Parathyroid adenoma (tissue), 2 donors: ENCODE measurements at regions not wholly inside any gene's neighbourhood (a gene's known extent, or its start where the extent isn't known, plus 50 kb on each side); places are given as distances from the start of the nearest gene placed in this dataset.

Experiments used
- H2AFZ ChIP-seq: fragments of 300-600 bp; sonication (generic); one replicate; pipeline ENCODE4 v1.7.0; 2017; ENCODE audit warnings: antibody characterized with exemption, mild to moderate bottlenecking
- H3K27ac ChIP-seq: fragments of 300-600 bp; sonication (generic); one replicate; pipeline ENCODE4 v1.7.0; 2017
- H3K27me3 ChIP-seq: fragments of 300-600 bp; sonication (generic); one replicate; pipeline ENCODE4 v1.7.0; 2017; ENCODE audit warnings: low read length; ENCODE audit not compliant: control insufficient read depth, insufficient read depth
- H3K36me3 ChIP-seq: fragments of 300-600 bp; sonication (generic); one replicate; pipeline ENCODE4 v1.7.0; 2017; ENCODE audit warnings: low read length; ENCODE audit not compliant: control insufficient read depth, insufficient read depth
- H3K4me1 ChIP-seq: fragments of 300-600 bp; sonication (generic); one replicate; pipeline ENCODE4 v1.7.0; 2017; ENCODE audit warnings: control low read depth
- H3K4me2 ChIP-seq: fragments of 300-600 bp; sonication (generic); one replicate; pipeline ENCODE4 v1.7.0; 2017; ENCODE audit warnings: low read length
- H3K4me3 ChIP-seq: fragments of 300-600 bp; sonication (generic); one replicate; pipeline ENCODE4 v1.7.0; 2017; ENCODE audit warnings: low read depth, low read length
- H3K79me2 ChIP-seq: fragments of 300-600 bp; sonication (generic); one replicate; pipeline ENCODE4 v1.7.0; 2017; ENCODE audit warnings: control low read depth
- H3K9ac ChIP-seq: fragments of 300-600 bp; sonication (generic); one replicate; pipeline ENCODE4 v1.7.0; 2017; ENCODE audit warnings: mild to moderate bottlenecking
- H3K9me3 ChIP-seq: fragments of 300-600 bp; sonication (generic); one replicate; pipeline ENCODE4 v1.7.0; 2017; ENCODE audit warnings: low read length; ENCODE audit not compliant: control insufficient read depth
- CTCF ChIP-seq: fragments of 300-600 bp; sonication (generic); IDR thresholded peaks from one replicate; pipeline ENCODE4 v1.7.0; 2017; ENCODE audit warnings: antibody characterized with exemption, mild to moderate bottlenecking
- donor health status: primary hyperparathyroidism.

- no peaks in the 10 kb centered on the region for H3K27me3 ChIP-seq
- no peak for TF ChIP-seq CTCF
- no peaks in the 10 kb centered on the region for H3K4me1 ChIP-seq
- no peaks in the 10 kb centered on the region for H3K36me3 ChIP-seq
- no peak overlapping the region for H3K9ac ChIP-seq
- H3K9me3 ChIP-seq = no peaks in the 10 kb centered on the region
- no peak overlapping the region for H3K4me2 ChIP-seq
- H3K4me3 ChIP-seq = no peak overlapping the region
- no peaks in the 10 kb centered on the region for H3K79me2 ChIP-seq
- H3K27ac ChIP-seq = no peak overlapping the region
- no peak overlapping the region for H2AFZ ChIP-seq
These were observed 112.6 kb downstream of the AIPL1 start for GRCh38 chr17:6322316-6322715.

- H2AFZ ChIP-seq = no peak overlapping the region
- H3K27ac ChIP-seq = no peak overlapping the region
- H3K4me2 ChIP-seq = no peak overlapping the region
- TF ChIP-seq CTCF = no peak
- H3K79me2 ChIP-seq = no peaks in the 10 kb centered on the region
- H3K9ac ChIP-seq = no peak overlapping the region
- H3K27me3 ChIP-seq = no peaks in the 10 kb centered on the region
- no peaks in the 10 kb centered on the region for H3K36me3 ChIP-seq
- H3K9me3 ChIP-seq = no peaks in the 10 kb centered on the region
- H3K4me1 ChIP-seq = no peaks in the 10 kb centered on the region
- no peak overlapping the region for H3K4me3 ChIP-seq
These were observed 120.6 kb downstream of the AIPL1 start for GRCh38 chr17:6314311-6314710.

DNA sequence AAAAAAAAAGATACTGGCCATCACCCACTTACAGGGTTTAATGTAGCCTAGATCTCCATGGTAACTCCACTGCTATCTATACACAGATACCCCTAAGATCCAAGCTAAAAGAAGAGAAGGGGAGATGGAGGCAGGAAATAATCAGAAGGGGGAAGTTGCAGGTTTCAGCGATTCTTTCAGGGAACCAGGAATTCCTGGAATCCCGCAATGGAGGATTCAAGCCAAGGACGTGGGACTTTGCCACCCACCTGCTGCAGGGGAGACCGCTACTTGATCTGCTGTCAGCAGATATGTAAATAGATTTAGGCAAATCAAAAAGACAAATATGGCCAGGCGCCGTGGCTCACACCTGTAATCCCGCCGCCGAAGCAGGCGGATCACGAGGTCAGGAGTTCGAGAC lies 121.1 kb downstream of the AIPL1 start:
- no peak for TF ChIP-seq CTCF
- Histone ChIP-seq H3K27ac (no peak overlapping the region), H3K27me3 (no peaks in the 10 kb centered on the region), H3K9me3 (no peaks in the 10 kb centered on the region), H3K4me3 (no peak overlapping the region), H3K36me3 (no peaks in the 10 kb centered on the region), H3K79me2 (no peaks in the 10 kb centered on the region), H3K4me2 (no peak overlapping the region), H2AFZ (no peak overlapping the region), H3K9ac (no peak overlapping the region), H3K4me1 (no peaks in the 10 kb centered on the region)

DNA sequence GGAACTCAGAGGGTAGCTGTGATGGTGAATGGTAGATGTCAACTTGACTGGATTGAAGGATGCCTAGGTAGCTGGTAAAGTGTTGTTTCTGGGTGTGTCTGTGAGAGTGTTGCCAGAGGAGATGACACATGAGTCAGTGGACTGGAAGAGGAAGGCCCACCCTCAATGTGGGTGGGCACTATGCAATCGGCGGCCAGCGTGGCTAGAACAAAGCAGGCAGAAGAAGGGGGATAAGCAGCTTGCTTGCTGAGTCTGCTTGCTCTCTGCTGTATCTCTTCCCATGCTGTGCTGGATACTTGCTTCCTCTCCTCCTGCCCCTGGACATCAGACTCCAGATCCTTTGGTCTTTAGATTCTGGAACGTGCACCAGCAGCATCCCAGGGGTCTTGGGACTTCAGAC lies 128.1 kb downstream of the AIPL1 start:
- H3K79me2 ChIP-seq = no peaks in the 10 kb centered on the region
- no peaks in the 10 kb centered on the region for H3K4me1 ChIP-seq
- no peak overlapping the region for H2AFZ ChIP-seq
- H3K36me3 ChIP-seq = no peaks in the 10 kb centered on the region
- no peak overlapping the region for H3K4me3 ChIP-seq
- no peak overlapping the region for H3K9ac ChIP-seq
- no peaks in the 10 kb centered on the region for H3K9me3 ChIP-seq
- H3K27ac ChIP-seq = no peak overlapping the region
- no peak overlapping the region for H3K4me2 ChIP-seq
- no peaks in the 10 kb centered on the region for H3K27me3 ChIP-seq
- no peak for TF ChIP-seq CTCF

- no peaks in the 10 kb centered on the region for H3K36me3 ChIP-seq
These were observed 129.1 kb downstream of the AIPL1 start for GRCh38 chr17:6305613-6306360.

More at GRCh38 chr17:6305613-6306360, 129.1 kb downstream of the AIPL1 start:
- H2AFZ ChIP-seq = no peak overlapping the region
- no peaks in the 10 kb centered on the region for H3K4me1 ChIP-seq
- no peak overlapping the region for H3K4me2 ChIP-seq
- no peaks in the 10 kb centered on the region for H3K79me2 ChIP-seq
- no peak overlapping the region for H3K9ac ChIP-seq
- H3K4me3 ChIP-seq = no peak overlapping the region
- TF ChIP-seq CTCF = no peak
- no peaks in the 10 kb centered on the region for H3K9me3 ChIP-seq
- H3K27ac ChIP-seq = no peak overlapping the region
- no peaks in the 10 kb centered on the region for H3K27me3 ChIP-seq
